ENCODE measurements at regions not wholly inside any gene's neighbourhood (a gene's known extent, or its start where the extent isn't known, plus 50 kb on each side); places are given as distances from the start of the nearest gene placed in this dataset.

GRCh38 chr15:97678656-97679055 lies 281.8 kb upstream of the ARRDC4 start:
- no peak for TF ChIP-seq EZH2 (IDR thresholded peaks at IDR 0.05; ENCODE audit: low read length, missing control alignments)
- TF ChIP-seq, protein P1, sequence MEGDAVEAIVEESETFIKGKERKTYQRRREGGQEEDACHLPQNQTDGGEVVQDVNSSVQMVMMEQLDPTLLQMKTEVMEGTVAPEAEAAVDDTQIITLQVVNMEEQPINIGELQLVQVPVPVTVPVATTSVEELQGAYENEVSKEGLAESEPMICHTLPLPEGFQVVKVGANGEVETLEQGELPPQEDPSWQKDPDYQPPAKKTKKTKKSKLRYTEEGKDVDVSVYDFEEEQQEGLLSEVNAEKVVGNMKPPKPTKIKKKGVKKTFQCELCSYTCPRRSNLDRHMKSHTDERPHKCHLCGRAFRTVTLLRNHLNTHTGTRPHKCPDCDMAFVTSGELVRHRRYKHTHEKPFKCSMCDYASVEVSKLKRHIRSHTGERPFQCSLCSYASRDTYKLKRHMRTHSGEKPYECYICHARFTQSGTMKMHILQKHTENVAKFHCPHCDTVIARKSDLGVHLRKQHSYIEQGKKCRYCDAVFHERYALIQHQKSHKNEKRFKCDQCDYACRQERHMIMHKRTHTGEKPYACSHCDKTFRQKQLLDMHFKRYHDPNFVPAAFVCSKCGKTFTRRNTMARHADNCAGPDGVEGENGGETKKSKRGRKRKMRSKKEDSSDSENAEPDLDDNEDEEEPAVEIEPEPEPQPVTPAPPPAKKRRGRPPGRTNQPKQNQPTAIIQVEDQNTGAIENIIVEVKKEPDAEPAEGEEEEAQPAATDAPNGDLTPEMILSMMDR (conservative IDR thresholded peaks at IDR 0.05 in 1 of 2, IDR thresholded peaks at IDR 0.05 in 1 of 2; ENCODE audit: low read depth in 1 of 2, low read length in 2 of 2) = no peak

Data from fibroblast of lung (primary cell).